ENCODE measurements at regions not wholly inside any gene's neighbourhood (a gene's known extent, or its start where the extent isn't known, plus 50 kb on each side); places are given as distances from the start of the nearest gene placed in this dataset.

DNA sequence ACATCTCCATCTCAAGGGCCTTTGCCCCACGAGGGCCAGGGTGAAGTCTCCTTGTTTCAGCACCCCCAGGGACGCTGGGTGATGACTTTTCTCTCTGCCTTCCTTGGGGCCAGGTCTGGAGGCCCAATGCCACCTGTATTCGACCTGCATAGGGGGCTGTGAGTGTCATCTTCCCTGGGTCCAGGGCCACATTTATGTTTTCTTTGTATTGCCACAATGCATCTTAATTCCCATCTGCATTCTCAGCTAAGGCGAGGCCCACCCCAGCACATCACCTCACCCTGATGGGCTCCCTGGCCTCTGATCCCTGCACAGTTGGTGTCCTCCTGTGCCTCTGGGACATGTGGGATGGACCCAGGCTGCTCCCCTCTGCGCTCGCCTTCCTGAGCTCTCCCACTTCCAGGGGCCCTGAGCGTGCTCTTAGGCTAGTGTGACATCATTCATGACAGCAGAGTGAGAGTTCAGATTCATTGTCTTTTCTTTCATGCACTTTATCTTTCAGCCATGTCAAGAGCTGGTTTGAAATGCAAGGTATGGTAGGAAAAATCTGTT is 122.0 kb upstream of the COPS8 start:
- Histone ChIP-seq H3K27me3 (ENCODE audit: control insufficient read depth in 1 of 2, insufficient read depth in 2 of 2, low read length in 2 of 2) (no peaks in the 10 kb centered on the region), H3K27ac (ENCODE audit: low read length) (no peak overlapping the region), H3K4me1 (ENCODE audit: control insufficient read depth, insufficient read depth, low read length) (no peaks in the 10 kb centered on the region), H3K4me3 (ENCODE audit: low read length in 2 of 2) (no peak overlapping the region), H3K9me3 (ENCODE audit: control insufficient read depth in 2 of 2, low read length in 2 of 2) (no peaks in the 10 kb centered on the region), H3K36me3 (ENCODE audit: control insufficient read depth in 2 of 2, insufficient read depth in 2 of 2, low read length in 2 of 2) (no peaks in the 10 kb centered on the region), H3K9ac (ENCODE audit: low read length in 2 of 2) (no peak overlapping the region)

DNA sequence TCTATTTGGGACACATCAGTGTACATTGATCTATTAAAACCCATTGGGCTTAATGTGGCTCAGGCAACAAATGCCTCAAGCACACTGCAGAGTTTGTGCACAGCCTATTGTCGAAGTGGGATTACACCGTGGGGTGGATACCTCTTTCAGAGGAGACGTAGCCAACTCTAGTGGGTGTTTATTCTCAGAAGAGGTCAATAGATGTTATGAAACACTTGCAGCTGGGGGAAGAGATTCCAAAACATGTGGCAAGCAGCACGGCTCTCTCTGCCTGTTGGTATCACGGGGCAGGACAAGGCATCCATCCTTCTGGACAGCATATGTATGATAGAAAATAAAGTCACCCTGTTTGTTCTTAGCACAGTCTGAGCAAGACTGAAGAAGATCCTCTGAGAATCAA is 121.4 kb upstream of the COPS8 start:
- no peak overlapping the region for H3K27ac ChIP-seq (ENCODE audit: low read length)
- no peak overlapping the region for H3K9ac ChIP-seq (ENCODE audit: low read length in 2 of 2)
- no peak overlapping the region for H3K4me3 ChIP-seq (ENCODE audit: low read length in 2 of 2)
- no peaks in the 10 kb centered on the region for H3K9me3 ChIP-seq (ENCODE audit: control insufficient read depth in 2 of 2, low read length in 2 of 2)
- H3K27me3 ChIP-seq (ENCODE audit: control insufficient read depth in 1 of 2, insufficient read depth in 2 of 2, low read length in 2 of 2), result no peaks in the 10 kb centered on the region
- H3K36me3 ChIP-seq (ENCODE audit: control insufficient read depth in 2 of 2, insufficient read depth in 2 of 2, low read length in 2 of 2), result no peaks in the 10 kb centered on the region
- H3K4me1 ChIP-seq (ENCODE audit: control insufficient read depth, insufficient read depth, low read length), result no peaks in the 10 kb centered on the region

GRCh38 chr2:236965021-236965840 is 120.5 kb upstream of the COPS8 start:
- Histone ChIP-seq H3K9me3 (ENCODE audit: control insufficient read depth in 2 of 2, low read length in 2 of 2) (no peaks in the 10 kb centered on the region), H3K36me3 (ENCODE audit: control insufficient read depth in 2 of 2, insufficient read depth in 2 of 2, low read length in 2 of 2) (no peaks in the 10 kb centered on the region), H3K4me3 (ENCODE audit: low read length in 2 of 2) (no peak overlapping the region), H3K27ac (ENCODE audit: low read length) (no peak overlapping the region), H3K27me3 (ENCODE audit: control insufficient read depth in 1 of 2, insufficient read depth in 2 of 2, low read length in 2 of 2) (no peaks in the 10 kb centered on the region), H3K9ac (ENCODE audit: low read length in 2 of 2) (no peak overlapping the region), H3K4me1 (ENCODE audit: control insufficient read depth, insufficient read depth, low read length) (no peaks in the 10 kb centered on the region)

- no peak overlapping the region for H3K27ac ChIP-seq (ENCODE audit: low read length)
- H3K9ac ChIP-seq (ENCODE audit: low read length in 2 of 2), result no peak overlapping the region
- H3K4me1 ChIP-seq (ENCODE audit: control insufficient read depth, insufficient read depth, low read length), result no peaks in the 10 kb centered on the region
- H3K4me3 ChIP-seq (ENCODE audit: low read length in 2 of 2), result no peak overlapping the region
- no peaks in the 10 kb centered on the region for H3K9me3 ChIP-seq (ENCODE audit: control insufficient read depth in 2 of 2, low read length in 2 of 2)
- no peaks in the 10 kb centered on the region for H3K27me3 ChIP-seq (ENCODE audit: control insufficient read depth in 1 of 2, insufficient read depth in 2 of 2, low read length in 2 of 2)
- H3K36me3 ChIP-seq (ENCODE audit: control insufficient read depth in 2 of 2, insufficient read depth in 2 of 2, low read length in 2 of 2), result no peaks in the 10 kb centered on the region
Measured at GRCh38 chr2:236965841-236966096, 119.9 kb upstream of the COPS8 start.

GRCh38 chr2:236967499-236967783 is 118.2 kb upstream of the COPS8 start:
- Histone ChIP-seq H3K27ac (ENCODE audit: low read length) (no peak overlapping the region), H3K9me3 (ENCODE audit: control insufficient read depth in 2 of 2, low read length in 2 of 2) (no peaks in the 10 kb centered on the region), H3K27me3 (ENCODE audit: control insufficient read depth in 1 of 2, insufficient read depth in 2 of 2, low read length in 2 of 2) (peaks cover 4 to 5% of the 10 kb centered on the region in 2 donors), H3K9ac (ENCODE audit: low read length in 2 of 2) (no peak overlapping the region), H3K36me3 (ENCODE audit: control insufficient read depth in 2 of 2, insufficient read depth in 2 of 2, low read length in 2 of 2) (no peaks in the 10 kb centered on the region), H3K4me1 (ENCODE audit: control insufficient read depth, insufficient read depth, low read length) (no peaks in the 10 kb centered on the region), H3K4me3 (ENCODE audit: low read length in 2 of 2) (no peak overlapping the region)

DNA sequence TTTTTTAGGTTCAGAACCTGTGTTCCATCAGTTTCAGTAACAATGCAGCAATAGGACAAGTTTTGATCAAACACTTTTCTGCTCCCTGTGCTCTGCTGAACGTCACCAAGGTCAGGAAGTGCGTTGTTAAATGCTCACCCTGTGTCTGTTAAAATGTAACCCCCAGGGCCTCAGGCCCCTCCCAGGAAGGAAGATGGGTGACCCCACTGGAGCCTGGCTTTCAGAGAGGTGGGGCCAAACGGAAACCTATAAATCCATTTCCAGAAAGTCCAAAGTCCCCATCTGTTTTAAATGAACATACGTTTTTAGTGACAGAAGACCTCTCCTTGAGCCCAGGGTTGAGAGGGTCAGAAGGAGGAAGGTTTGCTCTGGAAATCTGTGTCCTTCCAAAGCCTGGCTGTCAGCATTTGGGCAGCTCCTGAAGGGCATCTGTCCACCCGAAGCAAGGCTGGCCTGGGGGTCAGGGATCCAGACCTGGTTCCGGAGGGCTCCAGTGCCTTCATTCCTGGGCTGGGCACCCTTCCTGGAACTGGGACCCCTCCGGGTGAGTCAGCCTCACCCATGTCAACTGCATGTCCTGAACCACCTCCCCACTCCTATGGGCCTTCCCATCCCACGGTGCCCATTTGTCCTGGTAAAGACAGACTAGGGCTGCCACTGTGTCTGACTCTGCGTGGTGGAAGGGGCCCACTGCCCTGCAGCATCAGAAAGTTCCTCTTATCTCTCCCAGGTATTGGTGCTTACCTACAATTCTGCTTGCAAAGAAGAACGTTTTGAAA is 117.4 kb upstream of the COPS8 start:
- Histone ChIP-seq H3K9me3 (ENCODE audit: control insufficient read depth in 2 of 2, low read length in 2 of 2) (no peaks in the 10 kb centered on the region), H3K36me3 (ENCODE audit: control insufficient read depth in 2 of 2, insufficient read depth in 2 of 2, low read length in 2 of 2) (no peaks in the 10 kb centered on the region), H3K27ac (ENCODE audit: low read length) (no peak overlapping the region), H3K4me3 (ENCODE audit: low read length in 2 of 2) (no peak overlapping the region), H3K4me1 (ENCODE audit: control insufficient read depth, insufficient read depth, low read length) (no peaks in the 10 kb centered on the region), H3K27me3 (ENCODE audit: control insufficient read depth in 1 of 2, insufficient read depth in 2 of 2, low read length in 2 of 2) (peaks cover 5% of the 10 kb centered on the region in 2 donors), H3K9ac (ENCODE audit: low read length in 2 of 2) (no peak overlapping the region)

- H3K27me3 ChIP-seq (ENCODE audit: control insufficient read depth in 1 of 2, insufficient read depth in 2 of 2, low read length in 2 of 2), result peaks cover 5% of the 10 kb centered on the region in 2 donors
- H3K4me3 ChIP-seq (ENCODE audit: low read length in 2 of 2), result no peak overlapping the region
- H3K4me1 ChIP-seq (ENCODE audit: control insufficient read depth, insufficient read depth, low read length), result no peaks in the 10 kb centered on the region
- no peak overlapping the region for H3K9ac ChIP-seq (ENCODE audit: low read length in 2 of 2)
- H3K36me3 ChIP-seq (ENCODE audit: control insufficient read depth in 2 of 2, insufficient read depth in 2 of 2, low read length in 2 of 2), result no peaks in the 10 kb centered on the region
- no peaks in the 10 kb centered on the region for H3K9me3 ChIP-seq (ENCODE audit: control insufficient read depth in 2 of 2, low read length in 2 of 2)
- no peak overlapping the region for H3K27ac ChIP-seq (ENCODE audit: low read length)
Measured at GRCh38 chr2:236968880-236969534, 116.7 kb upstream of the COPS8 start.

DNA sequence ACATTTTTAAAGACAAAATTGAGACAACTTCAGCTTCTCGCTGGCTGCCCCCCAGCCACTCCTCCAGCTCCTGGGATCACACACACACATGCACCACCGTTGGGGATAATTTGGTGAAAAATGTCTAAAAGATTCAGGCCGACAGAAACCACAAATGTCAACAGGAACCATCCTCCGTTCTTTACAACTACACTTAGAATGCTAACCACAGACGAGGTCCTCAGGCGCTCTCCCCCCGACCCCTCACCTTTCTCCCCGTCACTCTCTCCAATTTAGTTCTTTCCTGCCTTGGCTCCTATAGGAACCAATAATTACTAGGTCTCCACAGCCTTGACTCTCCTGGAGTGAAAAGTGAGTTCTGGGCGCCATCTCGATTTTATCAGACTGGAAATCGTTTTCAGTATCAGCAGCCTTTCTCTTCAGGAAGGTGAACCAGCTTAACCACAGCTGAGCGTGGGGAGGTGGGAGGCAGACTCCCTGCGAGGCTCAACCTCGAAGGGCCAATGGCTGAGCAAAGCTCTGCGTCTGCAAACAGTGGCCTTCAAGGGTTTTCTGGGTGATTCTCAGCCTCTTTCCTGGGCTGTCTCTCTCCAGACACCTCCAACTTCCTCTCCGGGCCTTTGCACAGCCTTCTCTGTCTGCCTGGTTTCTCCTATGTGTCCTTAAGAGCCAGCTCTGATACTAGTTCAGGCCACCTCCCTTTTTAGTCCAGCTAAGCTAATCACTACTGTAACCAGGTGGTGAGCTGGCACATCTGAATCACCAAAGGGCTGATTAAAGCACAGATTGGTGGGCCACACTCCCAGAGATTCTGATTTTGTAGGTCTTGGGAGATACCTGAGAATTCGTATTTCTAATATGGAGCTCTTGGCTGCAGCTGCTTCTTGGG is 115.7 kb upstream of the COPS8 start:
- Histone ChIP-seq H3K27me3 (ENCODE audit: control insufficient read depth in 1 of 2, insufficient read depth in 2 of 2, low read length in 2 of 2) (peaks cover 5% of the 10 kb centered on the region in 2 donors), H3K9ac (ENCODE audit: low read length in 2 of 2) (no peak overlapping the region), H3K4me3 (ENCODE audit: low read length in 2 of 2) (no peak overlapping the region), H3K4me1 (ENCODE audit: control insufficient read depth, insufficient read depth, low read length) (no peaks in the 10 kb centered on the region), H3K27ac (ENCODE audit: low read length) (no peak overlapping the region), H3K36me3 (ENCODE audit: control insufficient read depth in 2 of 2, insufficient read depth in 2 of 2, low read length in 2 of 2) (no peaks in the 10 kb centered on the region), H3K9me3 (ENCODE audit: control insufficient read depth in 2 of 2, low read length in 2 of 2) (no peaks in the 10 kb centered on the region)

DNA sequence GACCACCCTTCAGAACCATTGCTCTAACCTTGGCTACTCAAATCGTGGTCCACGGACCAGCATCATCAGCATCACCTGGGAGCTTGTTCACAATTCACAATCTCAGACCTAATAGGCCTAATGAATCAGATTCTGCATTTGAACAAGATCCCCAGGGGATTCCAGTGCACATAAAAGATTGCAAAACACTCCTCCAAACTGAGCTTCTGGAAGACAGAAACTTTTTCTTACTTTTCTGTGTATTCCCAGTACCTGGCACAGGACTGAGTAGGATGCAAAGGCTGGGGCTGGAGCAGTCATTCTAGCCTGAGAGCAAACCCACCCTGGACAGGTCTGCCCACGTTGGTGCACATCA is 115.1 kb upstream of the COPS8 start:
- Histone ChIP-seq H3K4me1 (ENCODE audit: control insufficient read depth, insufficient read depth, low read length) (no peaks in the 10 kb centered on the region), H3K27ac (ENCODE audit: low read length) (no peak overlapping the region), H3K9ac (ENCODE audit: low read length in 2 of 2) (no peak overlapping the region), H3K27me3 (ENCODE audit: control insufficient read depth in 1 of 2, insufficient read depth in 2 of 2, low read length in 2 of 2) (peaks cover 5% of the 10 kb centered on the region in 2 donors), H3K9me3 (ENCODE audit: control insufficient read depth in 2 of 2, low read length in 2 of 2) (no peaks in the 10 kb centered on the region), H3K4me3 (ENCODE audit: low read length in 2 of 2) (no peak overlapping the region), H3K36me3 (ENCODE audit: control insufficient read depth in 2 of 2, insufficient read depth in 2 of 2, low read length in 2 of 2) (no peaks in the 10 kb centered on the region)

DNA sequence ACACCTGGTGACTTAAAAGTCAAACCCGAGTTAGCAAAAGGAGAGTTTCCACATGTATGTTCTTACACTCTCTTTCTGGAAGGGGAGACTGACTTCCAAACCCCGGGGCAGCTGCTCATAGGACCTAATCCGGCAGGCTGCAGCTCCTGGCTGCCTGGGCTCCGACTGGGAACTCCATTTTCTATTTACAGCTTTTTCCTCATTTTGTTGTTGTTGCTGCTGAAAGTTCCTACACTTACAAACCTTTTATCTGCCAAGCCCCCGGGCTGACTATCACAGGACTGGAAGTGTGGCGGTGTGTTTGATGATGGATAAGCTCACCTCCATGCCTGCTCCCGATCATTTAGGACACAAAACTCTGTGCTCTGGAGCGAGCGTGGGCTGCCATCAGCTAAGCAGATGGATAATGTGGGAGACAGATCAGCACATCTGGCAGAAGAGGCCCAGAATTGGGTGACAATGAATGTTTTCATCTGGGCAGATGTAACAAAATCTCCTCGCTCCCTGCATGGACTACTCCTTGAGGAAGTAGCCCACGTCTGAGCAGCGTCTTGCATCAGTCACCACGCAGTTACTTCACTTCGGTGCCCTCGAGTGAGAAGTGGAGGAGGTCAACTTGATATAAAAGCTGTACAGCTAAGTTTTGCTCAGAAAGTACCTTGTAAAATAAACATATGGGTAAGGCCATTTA is 114.4 kb upstream of the COPS8 start:
- H3K27me3 ChIP-seq (ENCODE audit: control insufficient read depth in 1 of 2, insufficient read depth in 2 of 2, low read length in 2 of 2), result peaks cover 5% of the 10 kb centered on the region in 2 donors
- no peaks in the 10 kb centered on the region for H3K4me1 ChIP-seq (ENCODE audit: control insufficient read depth, insufficient read depth, low read length)
- H3K9ac ChIP-seq (ENCODE audit: low read length in 2 of 2), result no peak overlapping the region
- no peaks in the 10 kb centered on the region for H3K36me3 ChIP-seq (ENCODE audit: control insufficient read depth in 2 of 2, insufficient read depth in 2 of 2, low read length in 2 of 2)
- H3K27ac ChIP-seq (ENCODE audit: low read length), result no peak overlapping the region
- H3K9me3 ChIP-seq (ENCODE audit: control insufficient read depth in 2 of 2, low read length in 2 of 2), result no peaks in the 10 kb centered on the region
- H3K4me3 ChIP-seq (ENCODE audit: low read length in 2 of 2), result no peak overlapping the region

Data from stomach smooth muscle (tissue), 2 donors.